ENCODE measurements at regions not wholly inside any gene's neighbourhood (a gene's known extent, or its start where the extent isn't known, plus 50 kb on each side); places are given as distances from the start of the nearest gene placed in this dataset.
"Not testable (repeated sequence)": the region's sequence is repeated elsewhere in the genome, so short reads cannot be mapped to it uniquely, and the experiment has no call there.

GRCh38 chr1:87981810-87982209 is 653.1 kb downstream of the LMO4 start:
- TF ChIP-seq ZFX (IDR thresholded peaks at IDR 0.05; ENCODE audit: borderline replicate concordance) (no peak), CTCF (IDR thresholded peaks at IDR 0.05) (no peak)
- no peak overlapping the region for H3K27ac ChIP-seq

- H3K27ac ChIP-seq = no peak overlapping the region
- no peak for TF ChIP-seq ZFX (IDR thresholded peaks at IDR 0.05; ENCODE audit: borderline replicate concordance)
- TF ChIP-seq CTCF (IDR thresholded peaks at IDR 0.05) = no peak
Observed at GRCh38 chr1:87983841-87984240, 655.2 kb downstream of the LMO4 start.

GRCh38 chr1:87985071-87985470 is 656.4 kb downstream of the LMO4 start:
- H3K27ac ChIP-seq = no peak overlapping the region
- TF ChIP-seq ZFX (IDR thresholded peaks at IDR 0.05; ENCODE audit: borderline replicate concordance) = no peak
- TF ChIP-seq CTCF (IDR thresholded peaks at IDR 0.05) = no peak

- no peak overlapping the region for H3K27ac ChIP-seq
- no peak for TF ChIP-seq CTCF (IDR thresholded peaks at IDR 0.05)
- TF ChIP-seq ZFX (IDR thresholded peaks at IDR 0.05; ENCODE audit: borderline replicate concordance) = no peak
Observed at GRCh38 chr1:87986130-87986866, 657.6 kb downstream of the LMO4 start.

- TF ChIP-seq CTCF (IDR thresholded peaks at IDR 0.05) (peak; percentile 9; the same call in 1 of the 2 replicates), ZFX (IDR thresholded peaks at IDR 0.05; ENCODE audit: borderline replicate concordance) (no peak)
- H3K27ac ChIP-seq = no peak overlapping the region
Observed at GRCh38 chr1:87989346-87989745, 660.7 kb downstream of the LMO4 start.

- H3K27ac ChIP-seq = not testable (repeated sequence)
Observed at GRCh38 chr1:87992536-87992935, 663.9 kb downstream of the LMO4 start.

GRCh38 chr1:87993051-87993450 is 664.4 kb downstream of the LMO4 start:
- TF ChIP-seq CTCF (IDR thresholded peaks at IDR 0.05) = no peak
- no peak for TF ChIP-seq ZFX (IDR thresholded peaks at IDR 0.05; ENCODE audit: borderline replicate concordance)
- no peak overlapping the region for H3K27ac ChIP-seq

GRCh38 chr1:87999852-88000251 is 671.2 kb downstream of the LMO4 start:
- H3K27ac ChIP-seq = no peak overlapping the region

More at GRCh38 chr1:87999852-88000251, 671.2 kb downstream of the LMO4 start:
- TF ChIP-seq ZFX (IDR thresholded peaks at IDR 0.05; ENCODE audit: borderline replicate concordance) (no peak), CTCF (IDR thresholded peaks at IDR 0.05) (no peak)
